ENCODE measurements at regions not wholly inside any gene's neighbourhood (a gene's known extent, or its start where the extent isn't known, plus 50 kb on each side); places are given as distances from the start of the nearest gene placed in this dataset.

DNA sequence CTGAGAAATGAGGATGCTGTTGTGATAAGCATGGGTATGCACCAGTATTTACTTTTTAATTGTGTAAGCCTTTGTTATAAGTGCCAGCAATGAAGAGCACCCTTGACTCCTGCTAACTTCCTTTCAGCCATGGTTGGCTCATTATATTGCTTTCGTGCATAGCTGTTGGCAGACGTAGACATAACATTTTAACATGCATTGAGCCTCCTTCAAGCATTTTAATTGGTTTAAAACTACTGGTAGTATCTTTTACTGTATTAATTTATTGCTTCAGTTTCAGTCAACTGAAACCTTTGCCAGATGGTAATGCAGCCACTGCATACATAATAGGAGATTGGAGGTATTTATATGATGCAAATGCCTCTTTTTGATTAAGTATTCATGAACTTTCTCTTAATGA, 1285.4 kb downstream of the PCDH18 start:
- H3K9me3 ChIP-seq = no peaks in the 10 kb centered on the region
- H3K36me3 ChIP-seq = no peaks in the 10 kb centered on the region
- TF ChIP-seq, protein P1, sequence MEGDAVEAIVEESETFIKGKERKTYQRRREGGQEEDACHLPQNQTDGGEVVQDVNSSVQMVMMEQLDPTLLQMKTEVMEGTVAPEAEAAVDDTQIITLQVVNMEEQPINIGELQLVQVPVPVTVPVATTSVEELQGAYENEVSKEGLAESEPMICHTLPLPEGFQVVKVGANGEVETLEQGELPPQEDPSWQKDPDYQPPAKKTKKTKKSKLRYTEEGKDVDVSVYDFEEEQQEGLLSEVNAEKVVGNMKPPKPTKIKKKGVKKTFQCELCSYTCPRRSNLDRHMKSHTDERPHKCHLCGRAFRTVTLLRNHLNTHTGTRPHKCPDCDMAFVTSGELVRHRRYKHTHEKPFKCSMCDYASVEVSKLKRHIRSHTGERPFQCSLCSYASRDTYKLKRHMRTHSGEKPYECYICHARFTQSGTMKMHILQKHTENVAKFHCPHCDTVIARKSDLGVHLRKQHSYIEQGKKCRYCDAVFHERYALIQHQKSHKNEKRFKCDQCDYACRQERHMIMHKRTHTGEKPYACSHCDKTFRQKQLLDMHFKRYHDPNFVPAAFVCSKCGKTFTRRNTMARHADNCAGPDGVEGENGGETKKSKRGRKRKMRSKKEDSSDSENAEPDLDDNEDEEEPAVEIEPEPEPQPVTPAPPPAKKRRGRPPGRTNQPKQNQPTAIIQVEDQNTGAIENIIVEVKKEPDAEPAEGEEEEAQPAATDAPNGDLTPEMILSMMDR (IDR thresholded peaks at IDR 0.05; ENCODE audit: low read depth, low read length) = no peak
- H3K4me1 ChIP-seq = 0 out of 2 replicates have a peak, but pooled peaks cover 4% of the 10 kb centered on the region
- H3K27me3 ChIP-seq = no peaks in the 10 kb centered on the region
- no peak for DNase-seq
- no peak overlapping the region for H3K4me3 ChIP-seq (ENCODE audit: low read depth, low read length)

DNA sequence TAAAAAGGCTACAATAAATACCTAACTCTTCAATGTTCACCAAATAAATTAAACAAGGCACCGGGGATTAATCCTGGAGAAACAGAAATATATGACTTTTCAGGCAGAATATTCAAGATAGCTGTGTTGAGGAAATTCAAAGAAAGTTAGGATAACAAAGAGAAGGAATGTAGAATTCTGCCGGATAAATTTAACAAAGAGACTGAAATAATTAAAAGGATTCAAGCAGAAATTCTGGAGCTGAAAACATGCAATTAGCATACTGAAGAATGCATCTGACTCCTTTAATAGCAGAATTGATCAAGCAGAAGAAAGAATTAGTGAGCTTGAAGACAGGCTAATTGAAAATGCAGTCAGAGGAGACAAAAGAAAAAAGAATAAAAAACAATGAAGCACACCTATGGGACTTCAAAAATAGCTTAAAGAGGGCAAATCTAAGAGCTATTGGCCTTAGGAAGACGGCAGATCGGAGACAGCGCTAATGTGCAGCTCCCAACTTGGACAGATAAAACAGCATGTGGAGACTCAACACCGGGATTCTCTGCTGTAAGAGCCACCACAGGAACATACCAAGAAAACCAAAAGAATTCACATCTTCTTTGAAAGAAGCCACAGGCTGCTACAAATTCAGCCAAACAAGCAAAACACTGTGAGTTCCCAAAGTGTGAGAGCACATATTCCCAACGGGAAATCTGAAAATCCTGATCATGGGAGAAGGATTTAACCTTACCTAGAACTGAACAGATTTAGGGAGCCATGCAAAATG, 1290.9 kb downstream of the PCDH18 start:
- Histone ChIP-seq H3K36me3 (no peaks in the 10 kb centered on the region), H3K27me3 (no peaks in the 10 kb centered on the region), H3K4me3 (ENCODE audit: low read depth, low read length) (no peak overlapping the region), H3K4me1 (no peaks in the 10 kb centered on the region), H3K9me3 (peaks cover 5% of the 10 kb centered on the region; the same call in 1 of the 2 replicates)
- TF ChIP-seq, protein P1 (IDR thresholded peaks at IDR 0.05; ENCODE audit: low read depth, low read length) = no peak
- DNase-seq = no peak

DNA sequence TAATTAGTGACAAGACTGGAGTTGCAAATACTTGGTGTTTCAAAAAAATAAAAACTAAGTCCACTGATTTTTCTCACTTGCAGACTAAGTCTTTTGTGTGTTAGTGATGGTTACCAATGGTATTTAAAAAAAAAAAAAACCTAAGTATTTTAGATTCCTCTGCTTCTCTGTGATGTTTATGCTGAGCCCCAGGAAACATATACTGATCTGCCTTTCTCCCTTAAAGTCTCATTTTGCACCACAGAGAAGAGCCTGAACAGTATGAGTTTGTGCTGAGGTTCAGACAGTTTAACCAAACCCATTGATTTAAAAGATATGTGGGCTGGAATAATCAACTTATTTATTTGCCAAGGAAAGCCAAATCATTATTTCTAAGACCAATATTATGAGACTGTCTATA, 1305.0 kb downstream of the PCDH18 start:
- no peak overlapping the region for H3K4me3 ChIP-seq (ENCODE audit: low read depth, low read length)
- no peaks in the 10 kb centered on the region for H3K36me3 ChIP-seq
- no peaks in the 10 kb centered on the region for H3K27me3 ChIP-seq
- no peaks in the 10 kb centered on the region for H3K4me1 ChIP-seq
- no peak for DNase-seq
- no peaks in the 10 kb centered on the region for H3K9me3 ChIP-seq
- TF ChIP-seq, protein P1 (IDR thresholded peaks at IDR 0.05; ENCODE audit: low read depth, low read length) = no peak

DNA sequence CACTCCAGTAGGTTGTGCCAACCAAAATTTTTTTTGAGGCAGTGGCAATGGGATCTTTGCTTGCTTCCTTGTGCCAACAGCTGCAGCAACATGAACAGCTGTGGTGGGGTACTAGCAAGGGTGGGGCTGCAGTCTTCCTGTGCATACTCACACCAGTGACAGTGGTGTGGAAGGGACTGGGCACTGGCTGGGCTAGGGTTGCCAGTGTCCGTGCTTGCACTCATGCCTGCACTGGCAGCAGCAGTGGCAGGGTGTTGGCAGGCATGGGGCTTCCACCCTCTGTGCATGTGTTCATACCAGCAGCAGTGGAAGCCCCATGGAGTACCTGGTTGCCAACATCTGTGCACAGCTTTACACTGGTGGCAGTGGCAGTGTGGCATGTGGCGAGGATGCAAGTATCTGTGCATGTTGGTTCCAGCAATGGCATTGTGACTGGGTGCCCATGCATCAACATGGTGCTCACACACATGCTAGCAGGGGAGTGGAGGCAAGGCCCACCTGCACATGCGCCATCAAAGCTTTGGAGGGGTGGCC, 1312.6 kb downstream of the PCDH18 start:
- no peak for DNase-seq
- no peaks in the 10 kb centered on the region for H3K36me3 ChIP-seq
- no peak overlapping the region for H3K4me3 ChIP-seq (ENCODE audit: low read depth, low read length)
- H3K9me3 ChIP-seq = no peaks in the 10 kb centered on the region
- H3K27me3 ChIP-seq = no peaks in the 10 kb centered on the region
- TF ChIP-seq, protein P1 (IDR thresholded peaks at IDR 0.05; ENCODE audit: low read depth, low read length) = no peak
- H3K4me1 ChIP-seq = no peaks in the 10 kb centered on the region

DNA sequence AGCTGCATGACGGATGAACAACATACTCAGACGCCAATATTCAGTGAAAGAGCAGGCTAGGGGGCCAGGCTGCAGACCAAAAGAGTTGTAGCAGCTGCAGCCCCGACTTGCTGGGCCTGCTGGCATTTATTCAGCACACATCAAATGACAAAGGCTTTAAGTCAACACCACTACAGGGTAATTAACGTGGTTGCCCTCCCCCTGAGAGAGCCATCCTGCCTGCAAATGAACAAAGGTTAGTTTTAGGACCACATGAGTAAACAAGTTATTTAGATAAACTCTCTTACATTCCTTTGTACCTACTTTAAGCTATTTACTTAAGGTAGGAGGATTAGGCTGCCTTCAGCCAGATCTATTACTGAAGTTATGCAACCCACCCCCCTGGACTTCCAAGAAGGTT, 1329.1 kb downstream of the PCDH18 start:
- no peaks in the 10 kb centered on the region for H3K27me3 ChIP-seq

More for the DNA sequence above, 1329.1 kb downstream of the PCDH18 start:
- no peak for DNase-seq
- Histone ChIP-seq H3K4me3 (ENCODE audit: low read depth, low read length) (no peak overlapping the region), H3K4me1 (no peaks in the 10 kb centered on the region), H3K36me3 (no peaks in the 10 kb centered on the region), H3K9me3 (no peaks in the 10 kb centered on the region)
- TF ChIP-seq, protein P1 (IDR thresholded peaks at IDR 0.05; ENCODE audit: low read depth, low read length) = no peak

All from BE2C (cell line).